HG03442 (cell line): ENCODE measurements at regions not wholly inside any gene's neighbourhood (a gene's known extent, or its start where the extent isn't known, plus 50 kb on each side); places are given as distances from the start of the nearest gene placed in this dataset.

Source experiments
- ATAC-seq: cut with Tn5 transposase; IDR thresholded peaks from one replicate; pipeline ENCODE4 v1.9.1; 2021; ENCODE audit warnings: mild to moderate bottlenecking, moderate library complexity; ENCODE audit not compliant: unreplicated experiment

- ATAC-seq, result no peak
Measured at GRCh38 chr13:59197397-59197796, 966.3 kb downstream of the DIAPH3 start.

DNA sequence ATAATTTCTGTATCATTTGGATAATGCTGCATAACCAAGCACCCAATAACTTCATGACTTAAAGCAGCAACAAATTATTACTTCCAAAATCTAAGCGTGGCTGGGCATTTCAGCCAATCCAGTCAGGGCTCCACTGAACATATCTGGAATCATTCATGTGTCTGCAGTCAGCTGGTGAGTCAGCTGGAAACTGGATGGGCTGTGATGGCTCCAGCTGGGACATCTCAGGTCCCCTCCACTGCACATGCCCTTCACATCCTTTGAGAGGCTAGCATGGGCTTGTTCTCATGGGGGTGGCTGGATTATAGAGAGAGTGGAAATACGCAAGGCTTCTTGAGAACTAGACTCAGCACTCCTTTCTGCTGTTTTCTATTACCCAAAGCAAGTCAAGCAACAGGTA, 961.9 kb downstream of the DIAPH3 start:
- no peak for ATAC-seq

DNA sequence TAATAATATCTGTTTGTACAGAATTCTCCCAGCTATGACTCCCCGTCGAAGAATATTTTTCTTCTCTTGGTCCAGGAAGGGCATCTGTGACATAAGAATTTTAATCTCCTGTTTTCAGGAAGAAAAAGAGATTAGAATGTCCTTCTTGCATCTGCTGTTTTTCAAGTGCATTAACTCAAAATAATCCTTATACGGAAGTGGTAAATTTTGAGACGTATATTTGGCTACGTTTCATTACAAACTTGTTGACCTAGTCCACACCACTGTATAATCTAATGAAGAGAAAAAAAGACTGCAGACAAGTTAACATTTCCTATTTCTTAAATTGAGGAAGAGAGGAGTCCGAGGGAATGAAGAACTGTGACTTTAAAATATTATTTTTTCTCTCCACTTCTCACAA, 959.9 kb downstream of the DIAPH3 start:
- no peak for ATAC-seq

DNA sequence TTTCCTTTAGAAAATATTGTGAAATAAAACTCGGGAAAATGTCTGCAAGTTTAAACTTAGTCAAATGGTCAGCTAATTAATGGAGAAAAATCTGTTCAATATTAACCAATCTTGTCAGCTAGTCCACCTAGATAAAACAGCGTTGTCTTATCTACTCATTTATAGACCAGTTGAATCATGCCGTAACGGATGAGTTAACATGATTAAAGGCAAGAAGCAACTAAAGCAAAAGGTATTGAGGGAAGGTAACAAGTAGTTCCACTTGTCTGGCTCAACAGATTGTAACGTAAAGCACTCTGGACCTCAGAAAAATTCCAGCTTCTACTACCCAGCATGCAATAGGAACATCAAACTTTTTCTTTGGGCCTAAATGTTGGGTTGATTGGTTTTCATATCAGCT, 958.2 kb downstream of the DIAPH3 start:
- ATAC-seq, result no peak

DNA sequence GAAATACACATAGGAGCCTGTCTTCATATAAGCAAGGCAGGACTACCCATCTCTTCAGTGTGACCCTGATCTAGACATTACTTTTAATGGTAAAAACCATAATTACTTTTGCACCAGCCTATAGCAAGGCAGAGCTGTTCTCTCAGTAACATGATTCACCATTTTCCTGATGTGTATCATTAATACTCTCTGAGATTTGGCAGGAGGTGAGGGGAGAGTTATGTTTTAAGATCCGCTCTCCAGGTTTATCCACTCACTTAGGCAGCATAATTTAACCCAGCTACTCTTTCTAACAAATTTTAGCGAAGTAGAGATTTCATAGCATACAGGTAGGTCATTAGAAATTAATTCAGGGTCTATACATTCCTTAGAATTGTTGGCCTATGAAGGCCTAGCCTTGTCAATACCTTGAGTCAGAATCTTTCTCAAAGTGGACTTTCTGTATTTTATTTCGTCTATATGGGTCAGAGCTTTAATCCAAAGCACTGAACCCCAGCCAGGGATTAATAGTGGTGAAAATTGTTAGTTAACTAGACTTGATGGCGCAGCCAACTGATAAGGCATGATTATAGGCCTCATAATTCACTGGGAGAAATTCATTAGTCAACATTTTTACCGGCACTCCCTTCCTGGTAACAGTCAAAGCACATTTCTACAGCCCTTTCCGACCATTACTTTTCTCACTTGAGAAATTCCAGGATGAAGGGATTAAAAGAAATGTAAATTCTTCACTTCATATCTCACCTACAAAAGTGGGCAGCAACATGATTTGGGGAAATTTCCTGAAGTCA, 955.1 kb downstream of the DIAPH3 start:
- no peak for ATAC-seq

- ATAC-seq, result no peak
Measured at GRCh38 chr13:59210543-59210942, 953.2 kb downstream of the DIAPH3 start.

DNA sequence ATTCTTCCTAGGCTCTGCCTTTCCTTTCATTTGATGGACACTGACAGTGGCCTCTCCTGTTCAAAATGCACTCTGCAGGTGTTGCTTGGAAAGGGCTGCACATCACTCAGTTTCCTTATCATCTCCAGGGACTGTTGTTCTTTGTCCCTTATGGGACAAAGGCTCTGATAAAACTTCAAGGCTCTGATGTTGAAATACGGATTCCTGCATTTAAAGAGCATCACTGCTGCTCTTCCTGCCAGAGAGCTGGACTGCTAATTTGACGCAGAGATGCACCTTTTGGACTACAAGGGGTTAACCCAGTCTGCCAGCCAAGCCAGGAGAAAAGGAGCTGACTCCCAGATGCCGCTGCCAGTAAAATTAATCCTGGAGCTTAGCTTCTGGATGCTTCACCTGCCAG, 952.1 kb downstream of the DIAPH3 start:
- no peak for ATAC-seq

DNA sequence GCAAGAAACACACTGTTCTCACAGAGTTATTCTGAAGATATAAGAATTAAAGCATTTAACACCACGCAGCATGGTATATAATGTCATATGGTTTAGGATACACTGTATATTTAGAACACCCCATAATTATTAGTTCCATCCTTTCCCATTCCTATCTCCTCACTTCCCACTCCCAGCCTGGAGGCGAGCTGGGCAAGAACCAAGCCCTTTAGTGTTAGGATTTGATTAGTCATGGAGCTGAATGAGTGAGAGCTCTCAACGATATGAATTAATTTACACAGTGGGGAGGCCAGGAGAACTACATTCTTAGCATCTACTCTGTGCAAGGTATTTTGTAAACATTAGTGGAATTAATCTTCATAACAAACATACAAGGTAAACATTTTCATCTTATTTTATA, 934.3 kb downstream of the DIAPH3 start:
- no peak for ATAC-seq

DNA sequence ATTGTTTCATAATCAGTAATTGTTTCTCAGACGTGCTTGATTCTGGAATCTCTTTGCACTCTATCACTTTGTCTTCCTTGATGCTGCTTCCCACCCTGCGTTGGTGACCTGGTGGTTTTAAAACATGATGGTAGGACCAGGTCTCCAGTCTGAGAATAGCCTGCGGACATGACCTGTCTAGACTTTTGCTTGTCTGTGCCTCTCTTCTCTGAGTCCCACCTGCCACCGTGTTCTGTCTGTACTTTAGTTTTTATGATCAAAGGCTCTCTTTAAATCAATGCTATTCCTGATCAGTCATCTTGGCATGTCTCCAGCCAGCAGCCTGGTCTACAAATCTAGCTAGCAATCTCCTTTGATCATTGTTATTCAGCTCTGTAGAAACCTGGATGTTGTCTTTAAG, 933.9 kb downstream of the DIAPH3 start:
- ATAC-seq, result no peak

DNA sequence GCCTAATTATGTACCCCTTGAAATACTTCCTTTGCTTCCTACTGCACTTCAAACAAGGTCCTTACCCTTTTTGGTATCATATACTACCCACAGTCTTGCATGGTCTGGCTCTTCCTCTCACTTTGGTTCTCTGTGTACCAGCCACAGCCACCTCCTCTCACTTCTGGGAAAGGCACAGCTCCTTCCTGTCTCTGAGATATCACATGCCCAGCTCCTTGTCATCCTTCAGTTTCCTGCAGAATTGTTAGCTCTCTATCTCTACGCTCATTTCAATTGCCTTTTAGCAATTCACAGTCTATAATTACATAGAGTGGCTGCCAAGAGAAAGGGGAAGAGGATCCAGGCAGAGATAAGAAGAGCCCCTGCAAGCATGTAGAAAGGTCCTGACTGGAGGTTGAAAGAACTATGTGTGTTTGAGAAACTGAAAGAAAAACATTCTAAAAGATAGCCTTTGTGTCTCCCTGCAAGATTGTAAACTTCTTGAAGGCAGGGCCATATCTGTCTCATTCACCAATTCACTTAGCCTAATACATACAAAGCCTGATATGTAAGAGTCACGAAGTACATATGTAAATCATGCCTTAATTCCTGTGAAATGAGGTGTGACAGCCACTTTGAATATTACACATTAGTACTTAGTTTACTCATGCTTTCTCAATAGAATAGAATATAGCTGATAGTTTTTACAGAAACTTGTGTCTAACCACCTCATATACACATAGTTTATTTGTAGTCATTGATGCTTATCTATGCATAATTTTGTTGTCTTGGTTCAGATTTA, 933.1 kb downstream of the DIAPH3 start:
- no peak for ATAC-seq

- no peak for ATAC-seq
Measured at GRCh38 chr13:59236309-59236919, 927.3 kb downstream of the DIAPH3 start.

- no peak for ATAC-seq
Measured at GRCh38 chr13:59236944-59237343, 926.8 kb downstream of the DIAPH3 start.

GRCh38 chr13:59247171-59247570, 916.6 kb downstream of the DIAPH3 start:
- no peak for ATAC-seq

GRCh38 chr13:59250336-59251189, 913.2 kb downstream of the DIAPH3 start:
- no peak for ATAC-seq

GRCh38 chr13:59259165-59260000, 904.3 kb downstream of the DIAPH3 start:
- ATAC-seq, result no peak

- ATAC-seq, result no peak
Measured at GRCh38 chr13:59261928-59262488, 901.7 kb downstream of the DIAPH3 start.

GRCh38 chr13:59263531-59263930, 900.2 kb downstream of the DIAPH3 start:
- no peak for ATAC-seq

- ATAC-seq, result no peak
Measured at GRCh38 chr13:59266478-59267063, 897.2 kb downstream of the DIAPH3 start.

GRCh38 chr13:59269476-59269875, 894.3 kb downstream of the DIAPH3 start:
- no peak for ATAC-seq
